IMR-90 (cell line): ENCODE measurements at regions not wholly inside any gene's neighbourhood (a gene's known extent, or its start where the extent isn't known, plus 50 kb on each side); places are given as distances from the start of the nearest gene placed in this dataset.

Experiments
- ATAC-seq: fragments of 200-7000 bp; cut with Tn5 transposase; 2 replicates; pipeline ENCODE4 v1.9.1; 2020; ENCODE audit warnings: low read depth, mild to moderate bottlenecking, moderate library complexity
- BruUV-seq: library from RNA; stranded (reverse); fragments of 400-500 nt; replicated peaks from 2 replicates; lab custom pipeline; 2021; lab: Mats Ljungman, UMichigan
- CTCF ChIA-PET: fragments of 300-600 bp; formaldehyde crosslinking; extraction: SDS; loops from one replicate; lab custom pipeline; 2021; ENCODE audit warnings: antibody characterized with exemption; lab: Yijun Ruan, JAX
- POLR2A ChIA-PET: fragments of 300-600 bp; sonication (Branson Sonifier 250); formaldehyde crosslinking; loops from one replicate; lab custom pipeline; 2022; ENCODE audit warnings: antibody characterized with exemption; ENCODE audit not compliant: unreplicated experiment; lab: Charles Lee
- DNase-seq: peaks from one replicate; pipeline ENCODE4 v3.0.0; 2013
- H2AFZ ChIP-seq: replicated peaks from 2 replicates; pipeline ENCODE3; 2013; ENCODE audit warnings: low read length, mild to moderate bottlenecking; ENCODE audit not compliant: poor library complexity
- H2AK5ac ChIP-seq: 2 replicates; pipeline ENCODE4 v1.6.1; 2013; ENCODE audit warnings: low read depth, low read length, inconsistent platforms
- H2AK9ac ChIP-seq: replicated peaks from 2 replicates; pipeline ENCODE3; 2013; ENCODE audit warnings: mild to moderate bottlenecking, low read depth, low read length, moderate library complexity; ENCODE audit not compliant: poor library complexity
- H2BK120ac ChIP-seq: 2 replicates; pipeline ENCODE4 v1.6.1; 2013; ENCODE audit warnings: low read depth, low read length, inconsistent platforms
- H2BK15ac ChIP-seq: 3 replicates; pipeline ENCODE4 v1.6.1; 2013; ENCODE audit warnings: low read depth, low read length, inconsistent platforms
- H2BK20ac ChIP-seq: 2 replicates; pipeline ENCODE4 v1.6.1; 2013; ENCODE audit warnings: low read depth, mild to moderate bottlenecking, inconsistent platforms, low read length, moderate library complexity
- H2BK5ac ChIP-seq: 2 replicates; pipeline ENCODE4 v1.6.1; 2013; ENCODE audit warnings: mild to moderate bottlenecking, low read depth, low read length, inconsistent platforms; ENCODE audit not compliant: poor library complexity, severe bottlenecking
- H3K14ac ChIP-seq: replicated peaks from 2 replicates; pipeline ENCODE4 v1.6.1; 2013; ENCODE audit warnings: low read depth, low read length, inconsistent platforms
- H3K18ac ChIP-seq: 2 replicates; pipeline ENCODE4 v1.6.1; 2013; ENCODE audit warnings: low read depth, low read length, control low read depth
- H3K23ac ChIP-seq: 2 replicates; pipeline ENCODE4 v1.6.1; 2013; ENCODE audit warnings: low read depth, low read length, inconsistent platforms
- H3K27ac ChIP-seq: 2 replicates; pipeline ENCODE4 v1.5.1; 2013; ENCODE audit warnings: mild to moderate bottlenecking, control low read depth, low read length; ENCODE audit not compliant: insufficient read depth
- H3K27me3 ChIP-seq: 2 replicates; pipeline ENCODE4 v1.6.1; 2013; ENCODE audit warnings: low read length; ENCODE audit not compliant: control insufficient read depth, insufficient read depth
- H3K36me3 ChIP-seq: 2 replicates; pipeline ENCODE4 v1.6.1; 2013; ENCODE audit warnings: low read length, mixed read lengths; ENCODE audit not compliant: control insufficient read depth, insufficient read depth
- H3K4ac ChIP-seq: 2 replicates; pipeline ENCODE4 v1.6.1; 2013; ENCODE audit warnings: low read depth, low read length, inconsistent platforms
- H3K4me1 ChIP-seq: 2 replicates; pipeline ENCODE4 v1.6.1; 2013; ENCODE audit warnings: low read length, mixed read lengths; ENCODE audit not compliant: control insufficient read depth, insufficient read depth
- H3K4me2 ChIP-seq: 2 replicates; pipeline ENCODE4 v1.6.1; 2013; ENCODE audit warnings: low read depth, mild to moderate bottlenecking, control low read depth, low read length, moderate library complexity
- H3K4me3 ChIP-seq: 2 replicates; pipeline ENCODE4 v1.5.1; 2013; ENCODE audit warnings: low read depth, mild to moderate bottlenecking, control low read depth, low read length, moderate library complexity; ENCODE audit not compliant: insufficient read depth
- H3K56ac ChIP-seq: 2 replicates; pipeline ENCODE4 v1.6.1; 2013; ENCODE audit warnings: low read length, inconsistent platforms; ENCODE audit not compliant: insufficient read depth; ENCODE audit errors: extremely low read depth
- H3K79me1 ChIP-seq, 2 experiments: 2 replicates each; pipeline ENCODE4 v1.6.1; 2013; ENCODE audit warnings: low read length in 2 of 2, inconsistent platforms in 1 of 2, low read depth in 1 of 2
- H3K9ac ChIP-seq: 2 replicates; pipeline ENCODE4 v1.6.1; 2013; ENCODE audit warnings: low read depth, low read length, control low read depth
- H3K9me1 ChIP-seq: 2 replicates; pipeline ENCODE4 v1.6.1; 2013; ENCODE audit warnings: low read length, inconsistent platforms; ENCODE audit not compliant: insufficient read depth
- H3K9me3 ChIP-seq: 2 replicates; pipeline ENCODE4 v1.6.1; 2013; ENCODE audit warnings: low read length; ENCODE audit not compliant: control insufficient read depth, insufficient read depth
- H4K20me1 ChIP-seq: 2 replicates; pipeline ENCODE4 v1.6.1; 2013; ENCODE audit warnings: low read length, inconsistent platforms; ENCODE audit not compliant: insufficient read depth
- H4K5ac ChIP-seq: 2 replicates; pipeline ENCODE4 v1.6.1; 2013; ENCODE audit warnings: mild to moderate bottlenecking, low read depth, low read length, control low read depth
- H4K8ac ChIP-seq, 2 experiments: 2 replicates each; pipeline ENCODE4 v1.6.1; 2013; ENCODE audit warnings: low read depth in 2 of 2, low read length in 2 of 2, control low read depth in 1 of 2, inconsistent platforms in 1 of 2
- H4K91ac ChIP-seq: 2 replicates; pipeline ENCODE4 v1.6.1; 2013; ENCODE audit warnings: low read depth, low read length, inconsistent platforms; ENCODE audit not compliant: insufficient read depth
- CEBPB ChIP-seq: IDR thresholded peaks from 2 replicates; pipeline ENCODE4 v1.6.1; 2012; ENCODE audit warnings: low read depth, low read length, improper control_type of control experiment
- CHD1 ChIP-seq: IDR thresholded peaks from 2 replicates; pipeline ENCODE4 v1.6.1; 2012; ENCODE audit warnings: low read depth, low read length, improper control_type of control experiment
- RAD21 ChIP-seq: IDR thresholded peaks from 2 replicates; pipeline ENCODE4 v1.6.1; 2012; ENCODE audit warnings: low read length, improper control_type of control experiment
- WGBS, 2 experiments: methylation state at CpG; one replicate each; pipeline versions ENCODE4 v1.1.5 to v1.1.7; 2013; ENCODE audit warnings: missing lambda C conversion rate in 2 of 2; ENCODE audit not compliant: insufficient read length in 1 of 2; ENCODE audit errors: extremely low coverage in 2 of 2; 5-methylcytosine and 5-hydroxymethylcytosine counted together
- dilution Hi-C: fragments of 300-500 bp; cut with HindIII; formaldehyde crosslinking; loops from one replicate; pipeline ENCODE4 v1.14.3; 2018; ENCODE audit warnings: low sequenced_read_pairs; ENCODE audit not compliant: unreplicated experiment
- in situ Hi-C: fragments of 300-500 bp; cut with MboI; formaldehyde crosslinking; loops from 3 replicates; pipeline ENCODE4 v1.14.3; 2019; ENCODE audit warnings: low sequenced_read_pairs, inconsistent platforms, mixed read lengths
- intact Hi-C: fragments of 100-400 bp; cut with micrococcal nuclease; formaldehyde crosslinking; loops from 2 replicates; pipeline ENCODE4 v1.10.0; 2022
- TF ChIP-seq, protein P1 (sequence below): fragments of 150-350 bp; IDR thresholded peaks from 2 replicates; pipeline ENCODE4 v1.6.1; 2016; ENCODE audit warnings: low read depth, mild to moderate bottlenecking, low read length, moderate library complexity, borderline replicate concordance

DNA sequence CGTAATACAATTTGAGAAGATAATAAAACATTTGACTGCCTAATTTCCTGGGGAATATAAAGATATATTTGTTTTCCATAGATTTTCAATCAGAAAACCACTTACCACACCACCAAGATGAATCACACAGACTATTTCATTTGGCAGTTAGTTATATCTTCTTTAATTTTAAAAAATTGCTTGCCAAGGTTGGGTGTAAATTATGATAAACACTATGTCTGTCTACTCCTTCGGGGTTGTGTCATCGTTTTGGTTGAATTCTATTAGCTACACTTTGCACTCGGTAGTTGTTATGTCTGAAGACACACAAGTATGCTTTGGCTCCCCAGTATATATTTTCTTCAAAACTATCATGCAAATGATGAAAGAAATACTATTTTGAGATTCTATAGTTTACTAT, 594.8 kb upstream of the SEMA3D start:
- H3K23ac ChIP-seq, result no peak overlapping the region
- no peak overlapping the region for H3K56ac ChIP-seq
- no peak overlapping the region for H3K27ac ChIP-seq
- no peak overlapping the region for H2BK20ac ChIP-seq
- H2AK9ac ChIP-seq, result no peak overlapping the region
- H4K8ac ChIP-seq, result no peak overlapping the region
- no peaks in the 10 kb centered on the region for H3K9me1 ChIP-seq
- no peak overlapping the region for H3K14ac ChIP-seq
- no peak overlapping the region for H2AFZ ChIP-seq
- no peaks in the 10 kb centered on the region for H4K20me1 ChIP-seq
- no peak overlapping the region for H4K91ac ChIP-seq
- no peak for TF ChIP-seq CEBPB
- no peak for TF ChIP-seq CHD1
- TF ChIP-seq, protein P1, sequence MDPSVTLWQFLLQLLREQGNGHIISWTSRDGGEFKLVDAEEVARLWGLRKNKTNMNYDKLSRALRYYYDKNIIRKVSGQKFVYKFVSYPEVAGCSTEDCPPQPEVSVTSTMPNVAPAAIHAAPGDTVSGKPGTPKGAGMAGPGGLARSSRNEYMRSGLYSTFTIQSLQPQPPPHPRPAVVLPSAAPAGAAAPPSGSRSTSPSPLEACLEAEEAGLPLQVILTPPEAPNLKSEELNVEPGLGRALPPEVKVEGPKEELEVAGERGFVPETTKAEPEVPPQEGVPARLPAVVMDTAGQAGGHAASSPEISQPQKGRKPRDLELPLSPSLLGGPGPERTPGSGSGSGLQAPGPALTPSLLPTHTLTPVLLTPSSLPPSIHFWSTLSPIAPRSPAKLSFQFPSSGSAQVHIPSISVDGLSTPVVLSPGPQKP, result no peak
- TF ChIP-seq RAD21, result no peak
- in situ Hi-C loops (no loop called here), intact Hi-C loops (no loop called here), dilution Hi-C loops (no loop called here)
- no peak for DNase-seq
- no peak overlapping the region for H3K9ac ChIP-seq
- no peaks in the 10 kb centered on the region for H3K9me3 ChIP-seq
- no peak overlapping the region for H2BK5ac ChIP-seq
- H2BK120ac ChIP-seq, result no peak overlapping the region
- no peaks in the 10 kb centered on the region for H3K36me3 ChIP-seq
- H2AK5ac ChIP-seq, result no peak overlapping the region
- H3K18ac ChIP-seq, result no peak overlapping the region
- WGBS, 2 experiments, result no CpG with 5 or more reads among the region's 4 CpGs
- H3K4me3 ChIP-seq, result no peak overlapping the region
- no peak overlapping the region for H3K4ac ChIP-seq
- H2BK15ac ChIP-seq, result no peak overlapping the region
- H3K79me1 ChIP-seq, result no peaks in the 10 kb centered on the region
- CTCF ChIA-PET, result no interaction called here
- no peak overlapping the region for H3K4me2 ChIP-seq
- POLR2A ChIA-PET, result no interaction called here
- no TSS peak for BruUV-seq
- no peaks in the 10 kb centered on the region for H3K27me3 ChIP-seq
- ATAC-seq, result no peak
- no peak overlapping the region for H4K5ac ChIP-seq
- no peaks in the 10 kb centered on the region for H3K4me1 ChIP-seq
